CD4-positive, alpha-beta T cell treated with Interleukin-17A for 1 hour (primary cell): ENCODE measurements at regions not wholly inside any gene's neighbourhood (a gene's known extent, or its start where the extent isn't known, plus 50 kb on each side); places are given as distances from the start of the nearest gene placed in this dataset.
A peak's percentile ranks its signal among the peaks of the same experiment; 100 is the strongest.
"Not testable (repeated sequence)": the region's sequence is repeated elsewhere in the genome, so short reads cannot be mapped to it uniquely, and the experiment has no call there.

Experiments used
- DNase-seq: peaks from one replicate; pipeline ENCODE4 v3.0.0-alpha.2; 2020

- no peak for DNase-seq
Observed at GRCh38 chr10:80697926-80698325, 160.2 kb downstream of the SH2D4B start.

GRCh38 chr10:80699602-80700039 lies 161.9 kb downstream of the SH2D4B start:
- peak; percentile 50 for DNase-seq

GRCh38 chr10:80700252-80700651 lies 162.6 kb downstream of the SH2D4B start:
- no peak for DNase-seq

- DNase-seq, result no peak
Observed at GRCh38 chr10:80700760-80701444, 163.2 kb downstream of the SH2D4B start.

GRCh38 chr10:80701706-80702105 lies 164.0 kb downstream of the SH2D4B start:
- DNase-seq, result no peak

GRCh38 chr10:80702143-80702542 lies 164.4 kb downstream of the SH2D4B start:
- no peak for DNase-seq

GRCh38 chr10:80705899-80706298 lies 168.2 kb downstream of the SH2D4B start:
- DNase-seq, result no peak

GRCh38 chr10:80708185-80708584 lies 170.5 kb downstream of the SH2D4B start:
- no peak for DNase-seq

- no peak for DNase-seq
Observed at GRCh38 chr10:80708808-80709207, 171.1 kb downstream of the SH2D4B start.

- DNase-seq, result no peak
Observed at GRCh38 chr10:80709866-80710265, 172.2 kb downstream of the SH2D4B start.

- DNase-seq, result no peak
Observed at GRCh38 chr10:80713398-80713928, 175.8 kb downstream of the SH2D4B start.

GRCh38 chr10:80714566-80714965 lies 176.9 kb downstream of the SH2D4B start:
- no peak for DNase-seq

GRCh38 chr10:80718024-80718423 lies 180.3 kb downstream of the SH2D4B start:
- DNase-seq, result no peak

- DNase-seq, result no peak
Observed at GRCh38 chr10:80719935-80720334, 182.2 kb downstream of the SH2D4B start.

- DNase-seq, result no peak
Observed at GRCh38 chr10:80720549-80720948, 182.8 kb downstream of the SH2D4B start.

GRCh38 chr10:80728354-80728753 lies 190.7 kb downstream of the SH2D4B start:
- DNase-seq, result not testable (repeated sequence)

- no peak for DNase-seq
Observed at GRCh38 chr10:80729896-80730295, 192.2 kb downstream of the SH2D4B start.

GRCh38 chr10:80730522-80730921 lies 192.8 kb downstream of the SH2D4B start:
- DNase-seq, result no peak

GRCh38 chr10:80734589-80734988 lies 196.9 kb downstream of the SH2D4B start:
- no peak for DNase-seq

GRCh38 chr10:80737209-80737608 lies 199.5 kb downstream of the SH2D4B start:
- no peak for DNase-seq

GRCh38 chr10:80739328-80739727 lies 201.6 kb downstream of the SH2D4B start:
- no peak for DNase-seq

GRCh38 chr10:80739963-80740715 lies 202.4 kb downstream of the SH2D4B start:
- no peak for DNase-seq

- DNase-seq, result no peak
Observed at GRCh38 chr10:80741278-80741677, 203.6 kb downstream of the SH2D4B start.

- no peak for DNase-seq
Observed at GRCh38 chr10:80750268-80750667, 212.6 kb downstream of the SH2D4B start.
